ENCODE measurements at regions not wholly inside any gene's neighbourhood (a gene's known extent, or its start where the extent isn't known, plus 50 kb on each side); places are given as distances from the start of the nearest gene placed in this dataset.
A peak's percentile ranks its signal among the peaks of the same experiment; 100 is the strongest.

- no peak for DNase-seq (ENCODE audit: low read depth, low spot score)
- no peak overlapping the region for H3K27ac ChIP-seq
Measured at GRCh38 chrX:39338583-39338982, 537.3 kb downstream of the MID1IP1 start.

- DNase-seq (ENCODE audit: low read depth, low spot score): no peak
- H3K27ac ChIP-seq: no peak overlapping the region
Measured at GRCh38 chrX:39356119-39356807, 555.0 kb downstream of the MID1IP1 start.

GRCh38 chrX:39360101-39360500 lies 558.8 kb downstream of the MID1IP1 start:
- DNase-seq (ENCODE audit: low read depth, low spot score): no peak

GRCh38 chrX:39361736-39362135 lies 560.5 kb downstream of the MID1IP1 start:
- no peak overlapping the region for H3K27ac ChIP-seq
- DNase-seq (ENCODE audit: low read depth, low spot score): no peak

More at GRCh38 chrX:39360101-39360500, 558.8 kb downstream of the MID1IP1 start:
- H3K27ac ChIP-seq: no peak overlapping the region

GRCh38 chrX:39367416-39367815 lies 566.2 kb downstream of the MID1IP1 start:
- H3K27ac ChIP-seq: no peak overlapping the region
- no peak for DNase-seq (ENCODE audit: low read depth, low spot score)

- no peak overlapping the region for H3K27ac ChIP-seq
- no peak for DNase-seq (ENCODE audit: low read depth, low spot score)
Measured at GRCh38 chrX:39372115-39372514, 570.9 kb downstream of the MID1IP1 start.

- H3K27ac ChIP-seq: no peak overlapping the region
Measured at GRCh38 chrX:39377157-39377556, 575.9 kb downstream of the MID1IP1 start.

GRCh38 chrX:39377773-39378172 lies 576.5 kb downstream of the MID1IP1 start:
- no peak overlapping the region for H3K27ac ChIP-seq
- no peak for DNase-seq (ENCODE audit: low read depth, low spot score)

More at GRCh38 chrX:39377157-39377556, 575.9 kb downstream of the MID1IP1 start:
- DNase-seq (ENCODE audit: low read depth, low spot score): no peak

- no peak overlapping the region for H3K27ac ChIP-seq
- DNase-seq (ENCODE audit: low read depth, low spot score): no peak
Measured at GRCh38 chrX:39381422-39381821, 580.2 kb downstream of the MID1IP1 start.

GRCh38 chrX:39384996-39385395 lies 583.7 kb downstream of the MID1IP1 start:
- no peak overlapping the region for H3K27ac ChIP-seq
- no peak for DNase-seq (ENCODE audit: low read depth, low spot score)

GRCh38 chrX:39388730-39389129 lies 587.5 kb downstream of the MID1IP1 start:
- no peak overlapping the region for H3K27ac ChIP-seq
- no peak for DNase-seq (ENCODE audit: low read depth, low spot score)

GRCh38 chrX:39396358-39396995 lies 595.2 kb downstream of the MID1IP1 start:
- H3K27ac ChIP-seq: no peak overlapping the region
- DNase-seq (ENCODE audit: low read depth, low spot score): no peak

GRCh38 chrX:39397561-39398199 lies 596.4 kb downstream of the MID1IP1 start:
- no peak for DNase-seq (ENCODE audit: low read depth, low spot score)
- no peak overlapping the region for H3K27ac ChIP-seq

GRCh38 chrX:39398215-39398962 lies 597.1 kb downstream of the MID1IP1 start:
- DNase-seq (ENCODE audit: low read depth, low spot score): no peak
- no peak overlapping the region for H3K27ac ChIP-seq

GRCh38 chrX:39398963-39399261 lies 597.7 kb downstream of the MID1IP1 start:
- no peak overlapping the region for H3K27ac ChIP-seq
- DNase-seq (ENCODE audit: low read depth, low spot score): no peak

- DNase-seq (ENCODE audit: low read depth, low spot score): no peak
Measured at GRCh38 chrX:39399387-39399786, 598.1 kb downstream of the MID1IP1 start.

GRCh38 chrX:39401483-39402110 lies 600.3 kb downstream of the MID1IP1 start:
- DNase-seq (ENCODE audit: low read depth, low spot score): no peak
- H3K27ac ChIP-seq: no peak overlapping the region

More at GRCh38 chrX:39399387-39399786, 598.1 kb downstream of the MID1IP1 start:
- no peak overlapping the region for H3K27ac ChIP-seq

- DNase-seq (ENCODE audit: low read depth, low spot score): no peak
Measured at GRCh38 chrX:39402158-39402557, 600.9 kb downstream of the MID1IP1 start.

GRCh38 chrX:39406799-39407198 lies 605.5 kb downstream of the MID1IP1 start:
- H3K27ac ChIP-seq: no peak overlapping the region
- DNase-seq (ENCODE audit: low read depth, low spot score): no peak

More at GRCh38 chrX:39402158-39402557, 600.9 kb downstream of the MID1IP1 start:
- H3K27ac ChIP-seq: no peak overlapping the region

- peak; percentile 12 for DNase-seq (ENCODE audit: low read depth, low spot score)
- no peak overlapping the region for H3K27ac ChIP-seq
Measured at GRCh38 chrX:39409246-39409917, 608.1 kb downstream of the MID1IP1 start.
